ENCODE measurements at regions not wholly inside any gene's neighbourhood (a gene's known extent, or its start where the extent isn't known, plus 50 kb on each side); places are given as distances from the start of the nearest gene placed in this dataset.

GRCh38 chr18:34431042-34431441 lies 206.3 kb upstream of the NOL4 start:
- Histone ChIP-seq H3K4me1 (no peaks in the 10 kb centered on the region), H3K27me3 (no peaks in the 10 kb centered on the region), H3K36me3 (no peaks in the 10 kb centered on the region), H3K9me3 (no peaks in the 10 kb centered on the region), H3K4me3 (ENCODE audit: low read depth, low read length) (no peak overlapping the region)
- DNase-seq = no peak
- TF ChIP-seq CTCF (IDR thresholded peaks at IDR 0.05; ENCODE audit: low read depth, low read length) = no peak

GRCh38 chr18:34444622-34445021 lies 219.9 kb upstream of the NOL4 start:
- H3K27me3 ChIP-seq = no peaks in the 10 kb centered on the region; the same call in 1 of the 2 replicates
- H3K9me3 ChIP-seq = no peaks in the 10 kb centered on the region
- H3K4me3 ChIP-seq (ENCODE audit: low read depth, low read length) = no peak overlapping the region
- H3K4me1 ChIP-seq = no peaks in the 10 kb centered on the region
- H3K36me3 ChIP-seq = no peaks in the 10 kb centered on the region
- no peak for TF ChIP-seq CTCF (IDR thresholded peaks at IDR 0.05; ENCODE audit: low read depth, low read length)
- no peak for DNase-seq

DNA sequence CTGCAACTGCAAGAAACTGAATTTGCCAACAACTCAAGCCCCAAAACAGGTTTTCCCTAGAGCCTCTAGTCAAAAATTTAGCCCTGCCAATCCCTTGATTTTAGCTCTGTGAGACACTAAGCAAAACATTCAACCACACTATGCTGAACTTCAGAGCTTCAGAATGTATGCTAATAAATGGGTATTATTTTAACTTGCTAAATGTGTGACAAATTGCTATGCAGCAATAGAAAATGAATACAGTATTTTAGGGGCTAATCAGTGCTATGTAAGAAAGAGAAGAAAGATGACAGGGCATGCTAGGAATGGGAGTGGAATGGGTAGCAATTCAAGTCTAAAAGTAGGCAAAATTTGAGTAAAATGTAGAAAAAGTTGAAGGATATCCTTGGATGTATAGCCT lies 223.9 kb upstream of the NOL4 start:
- DNase-seq = no peak
- no peaks in the 10 kb centered on the region for H3K36me3 ChIP-seq

GRCh38 chr18:34457761-34458160 lies 233.0 kb upstream of the NOL4 start:
- H3K36me3 ChIP-seq = no peaks in the 10 kb centered on the region

More for the DNA sequence above, 223.9 kb upstream of the NOL4 start:
- Histone ChIP-seq H3K4me1 (no peaks in the 10 kb centered on the region), H3K4me3 (ENCODE audit: low read depth, low read length) (no peak overlapping the region), H3K27me3 (no peaks in the 10 kb centered on the region; the same call in 1 of the 2 replicates), H3K9me3 (no peaks in the 10 kb centered on the region)
- no peak for TF ChIP-seq CTCF (IDR thresholded peaks at IDR 0.05; ENCODE audit: low read depth, low read length)

GRCh38 chr18:34458410-34458977 lies 233.8 kb upstream of the NOL4 start:
- H3K27me3 ChIP-seq = no peaks in the 10 kb centered on the region
- H3K4me3 ChIP-seq (ENCODE audit: low read depth, low read length) = no peak overlapping the region
- no peaks in the 10 kb centered on the region for H3K36me3 ChIP-seq
- no peak for TF ChIP-seq CTCF (IDR thresholded peaks at IDR 0.05; ENCODE audit: low read depth, low read length)
- H3K4me1 ChIP-seq = no peaks in the 10 kb centered on the region
- H3K9me3 ChIP-seq = no peaks in the 10 kb centered on the region
- DNase-seq = no peak

More at GRCh38 chr18:34457761-34458160, 233.0 kb upstream of the NOL4 start:
- Histone ChIP-seq H3K9me3 (no peaks in the 10 kb centered on the region), H3K4me3 (ENCODE audit: low read depth, low read length) (no peak overlapping the region), H3K27me3 (no peaks in the 10 kb centered on the region), H3K4me1 (no peaks in the 10 kb centered on the region)
- no peak for TF ChIP-seq CTCF (IDR thresholded peaks at IDR 0.05; ENCODE audit: low read depth, low read length)
- DNase-seq = no peak

- TF ChIP-seq CTCF (IDR thresholded peaks at IDR 0.05; ENCODE audit: low read depth, low read length) = no peak
- H3K9me3 ChIP-seq = no peaks in the 10 kb centered on the region
- H3K4me3 ChIP-seq (ENCODE audit: low read depth, low read length) = no peak overlapping the region
- H3K27me3 ChIP-seq = no peaks in the 10 kb centered on the region
- H3K4me1 ChIP-seq = no peaks in the 10 kb centered on the region
- no peaks in the 10 kb centered on the region for H3K36me3 ChIP-seq
- DNase-seq = no peak
These were observed 236.6 kb upstream of the NOL4 start for GRCh38 chr18:34461266-34461665.

All from BE2C (cell line).